Ovary (tissue), 3 donors: ENCODE measurements at regions not wholly inside any gene's neighbourhood (a gene's known extent, or its start where the extent isn't known, plus 50 kb on each side); places are given as distances from the start of the nearest gene placed in this dataset.

ENCODE experiments used
- POLR2A ChIP-seq: fragments of 450-650 bp; IDR thresholded peaks from one replicate; pipeline ENCODE4 v1.6.1; 2017; ENCODE audit warnings: antibody characterized with exemption, mild to moderate bottlenecking, moderate library complexity
- TF ChIP-seq, protein P1 (sequence below), 3 donors: fragments of 450-650 bp in 2 of 3; fragments of 200-600 bp in 1 of 3; IDR thresholded peaks; one replicate each; pipeline versions ENCODE4 v1.5.1 to v1.8.0; 2016 to 2022; ENCODE audit warnings: antibody characterized with exemption in 3 of 3, mild to moderate bottlenecking in 1 of 3
- donor health status: DM: no; HTN: no; CAD: no.

DNA sequence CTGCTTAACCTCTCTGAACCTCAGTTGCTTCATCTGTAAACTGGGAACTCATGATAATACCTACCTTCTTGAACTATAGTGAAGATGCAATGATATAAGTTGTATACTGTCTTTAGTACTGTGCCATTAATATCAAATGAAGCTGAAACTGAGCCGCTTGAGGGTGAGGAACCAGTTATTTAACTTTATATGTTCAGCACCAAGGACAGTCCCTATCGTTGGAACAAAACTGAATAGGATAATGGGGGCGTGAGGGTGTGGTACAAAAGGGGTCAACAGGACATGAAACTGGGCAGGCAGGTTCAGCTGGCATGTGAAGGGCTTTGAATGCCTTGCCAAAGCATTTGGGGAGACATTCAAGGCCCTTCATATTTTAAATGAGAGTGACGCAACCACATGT is 112.6 kb downstream of the C11orf91 start:
- TF ChIP-seq, protein P1, sequence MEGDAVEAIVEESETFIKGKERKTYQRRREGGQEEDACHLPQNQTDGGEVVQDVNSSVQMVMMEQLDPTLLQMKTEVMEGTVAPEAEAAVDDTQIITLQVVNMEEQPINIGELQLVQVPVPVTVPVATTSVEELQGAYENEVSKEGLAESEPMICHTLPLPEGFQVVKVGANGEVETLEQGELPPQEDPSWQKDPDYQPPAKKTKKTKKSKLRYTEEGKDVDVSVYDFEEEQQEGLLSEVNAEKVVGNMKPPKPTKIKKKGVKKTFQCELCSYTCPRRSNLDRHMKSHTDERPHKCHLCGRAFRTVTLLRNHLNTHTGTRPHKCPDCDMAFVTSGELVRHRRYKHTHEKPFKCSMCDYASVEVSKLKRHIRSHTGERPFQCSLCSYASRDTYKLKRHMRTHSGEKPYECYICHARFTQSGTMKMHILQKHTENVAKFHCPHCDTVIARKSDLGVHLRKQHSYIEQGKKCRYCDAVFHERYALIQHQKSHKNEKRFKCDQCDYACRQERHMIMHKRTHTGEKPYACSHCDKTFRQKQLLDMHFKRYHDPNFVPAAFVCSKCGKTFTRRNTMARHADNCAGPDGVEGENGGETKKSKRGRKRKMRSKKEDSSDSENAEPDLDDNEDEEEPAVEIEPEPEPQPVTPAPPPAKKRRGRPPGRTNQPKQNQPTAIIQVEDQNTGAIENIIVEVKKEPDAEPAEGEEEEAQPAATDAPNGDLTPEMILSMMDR (IDR thresholded peaks at IDR 0.05) = no peak
- no peak for TF ChIP-seq POLR2A
